ELR (cell line): ENCODE measurements at regions not wholly inside any gene's neighbourhood (a gene's known extent, or its start where the extent isn't known, plus 50 kb on each side); places are given as distances from the start of the nearest gene placed in this dataset.
"Not testable (repeated sequence)": the region's sequence is repeated elsewhere in the genome, so short reads cannot be mapped to it uniquely, and the experiment has no call there.

ENCODE experiments used
- DNase-seq: peaks from one replicate; pipeline ENCODE4 v3.0.0-alpha.2; 2015; ENCODE audit warnings: low read depth

DNA sequence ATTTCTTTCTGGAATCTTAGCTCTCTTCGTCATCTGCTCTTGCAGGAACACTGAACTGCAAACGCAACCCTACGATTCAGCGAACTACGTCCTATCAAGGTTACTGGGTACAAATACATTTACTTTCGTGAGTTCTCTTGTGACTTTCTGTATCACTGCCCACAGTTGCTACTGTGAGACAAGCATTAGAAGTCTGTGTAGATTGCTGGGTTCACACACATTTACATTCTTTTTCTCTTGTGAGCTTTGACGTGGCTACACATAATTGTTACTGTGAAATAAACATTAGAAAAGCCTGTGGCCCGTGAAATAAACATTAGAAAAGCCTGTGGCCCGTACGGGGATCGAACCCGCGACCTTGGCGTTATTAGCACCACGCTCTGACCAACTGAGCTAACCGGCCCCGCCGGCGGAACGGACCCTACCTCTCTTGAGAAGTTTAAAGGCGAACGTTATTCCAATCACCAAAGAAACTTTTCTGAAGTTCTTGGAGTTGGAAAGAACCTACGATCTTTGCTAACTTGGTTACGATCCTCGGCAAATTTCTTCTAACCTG is 61.2 kb upstream of the ZNF322 start:
- not testable (repeated sequence) for DNase-seq

DNA sequence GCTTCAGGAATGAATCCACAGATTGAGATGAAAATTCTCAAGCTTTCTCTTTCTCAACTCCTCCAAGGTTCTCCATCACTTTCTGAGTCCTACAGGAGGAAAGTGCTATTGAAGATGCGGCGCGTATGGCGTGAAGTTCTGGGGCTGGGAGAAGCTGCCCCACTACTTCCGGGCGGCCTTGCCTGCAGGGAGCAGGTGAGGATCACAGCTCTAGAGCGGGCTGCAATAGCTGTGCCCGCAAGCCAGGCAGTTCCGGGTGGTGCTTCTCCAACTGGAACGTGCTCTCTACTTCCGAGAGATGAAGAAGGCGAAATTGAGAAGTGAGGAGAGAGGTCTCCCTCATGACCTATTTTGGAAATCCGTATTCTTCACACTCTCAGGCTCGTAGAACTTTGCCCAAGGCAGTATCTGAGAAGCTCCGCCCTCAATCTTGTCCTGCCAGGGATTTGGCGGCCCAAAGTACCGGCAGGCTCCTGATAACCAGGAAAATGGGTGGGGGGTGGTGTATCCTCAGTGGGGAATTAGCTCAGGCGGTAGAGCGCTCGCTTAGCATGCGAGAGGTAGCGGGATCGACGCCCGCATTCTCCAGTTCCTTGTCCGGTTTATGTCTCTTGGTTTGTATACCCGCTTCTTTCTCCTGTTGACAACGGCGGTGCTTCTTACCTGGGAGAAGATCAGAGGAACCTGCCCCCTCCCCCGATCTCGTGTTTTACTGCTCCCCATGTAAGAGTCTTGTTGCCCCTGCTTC is 70.6 kb upstream of the ZNF322 start:
- DNase-seq, result not testable (repeated sequence)

DNA sequence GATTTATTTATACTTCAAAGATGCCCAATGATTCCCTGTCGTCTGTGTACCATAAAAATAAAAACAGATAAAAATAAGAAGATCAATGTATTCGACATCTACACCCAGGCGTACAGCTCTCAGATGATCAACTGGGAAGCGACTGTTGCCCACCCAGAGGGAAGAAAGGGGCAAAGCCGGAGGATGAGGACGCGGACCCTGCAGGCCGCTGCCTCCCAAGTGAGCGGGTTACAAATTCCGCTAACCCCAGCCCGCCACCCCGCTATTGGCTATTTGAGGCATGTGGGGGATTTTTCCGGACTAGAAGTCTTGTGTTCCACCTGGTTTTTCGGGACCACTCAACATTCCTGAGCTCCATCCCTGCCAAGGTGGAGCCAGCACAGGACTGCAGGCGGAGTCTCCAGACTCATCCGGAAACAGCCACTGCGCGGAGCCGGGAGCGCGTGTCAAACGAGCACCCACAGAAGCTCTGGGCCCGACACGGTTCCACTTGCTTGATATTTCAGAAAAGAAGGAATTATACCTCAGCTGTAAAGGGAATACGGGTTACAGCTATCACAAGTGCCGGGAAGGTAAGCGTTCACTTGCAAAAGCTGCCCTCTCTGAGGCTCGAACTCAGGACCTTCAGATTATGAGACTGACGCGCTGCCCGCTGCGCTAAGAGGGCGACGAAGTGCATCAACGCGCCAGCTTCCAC is 75.4 kb upstream of the ZNF322 start:
- DNase-seq, result not testable (repeated sequence)

DNA sequence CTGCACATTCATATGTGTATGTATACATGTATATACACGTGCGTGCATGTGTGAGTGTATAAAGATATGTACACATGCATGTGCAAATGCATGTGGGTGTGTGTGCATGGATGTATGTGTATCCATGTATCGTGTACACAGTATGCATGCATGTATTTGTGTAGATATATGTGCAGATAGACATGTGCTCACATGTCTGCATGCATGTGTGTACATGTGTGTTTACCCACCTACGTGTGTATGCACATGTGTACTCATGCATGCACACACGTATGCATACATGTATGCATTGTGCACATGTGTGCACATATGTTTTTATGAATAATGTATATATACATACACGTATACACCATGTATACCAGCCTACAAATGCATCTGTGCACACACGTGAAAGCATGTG is 80.3 kb upstream of the ZNF322 start:
- DNase-seq, result no peak

DNA sequence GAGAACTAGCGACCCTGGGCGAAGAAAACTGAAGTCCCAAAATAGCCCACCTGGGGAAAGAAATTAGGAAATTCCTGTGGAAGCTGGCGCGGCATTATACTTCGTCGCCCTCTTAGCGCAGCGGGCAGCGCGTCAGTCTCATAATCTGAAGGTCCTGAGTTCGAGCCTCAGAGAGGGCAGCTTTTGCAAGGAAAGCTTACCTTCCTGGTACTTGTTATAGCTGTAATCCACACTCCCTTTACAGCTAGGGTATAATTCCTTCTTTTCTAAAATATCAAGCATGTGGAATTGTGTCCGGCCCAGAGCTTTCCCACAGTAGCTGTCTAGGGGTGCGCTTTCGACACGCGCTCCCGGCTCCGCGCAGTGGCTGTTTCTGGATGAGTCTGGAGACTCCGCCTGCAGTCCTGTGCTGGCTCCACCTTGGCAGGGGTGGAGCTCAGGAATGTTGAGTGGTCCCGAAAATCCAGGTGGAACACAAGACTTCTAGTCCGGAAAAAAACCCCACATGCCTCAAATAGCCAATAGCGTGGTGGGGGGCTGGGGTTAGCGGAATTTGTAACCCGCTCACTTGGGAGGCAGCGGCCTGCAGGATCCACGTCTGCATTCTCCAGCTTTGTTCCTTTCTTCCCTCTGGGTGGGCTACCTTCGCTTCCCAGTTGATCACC is 83.7 kb upstream of the ZNF322 start:
- DNase-seq, result peak; percentile 85

DNA sequence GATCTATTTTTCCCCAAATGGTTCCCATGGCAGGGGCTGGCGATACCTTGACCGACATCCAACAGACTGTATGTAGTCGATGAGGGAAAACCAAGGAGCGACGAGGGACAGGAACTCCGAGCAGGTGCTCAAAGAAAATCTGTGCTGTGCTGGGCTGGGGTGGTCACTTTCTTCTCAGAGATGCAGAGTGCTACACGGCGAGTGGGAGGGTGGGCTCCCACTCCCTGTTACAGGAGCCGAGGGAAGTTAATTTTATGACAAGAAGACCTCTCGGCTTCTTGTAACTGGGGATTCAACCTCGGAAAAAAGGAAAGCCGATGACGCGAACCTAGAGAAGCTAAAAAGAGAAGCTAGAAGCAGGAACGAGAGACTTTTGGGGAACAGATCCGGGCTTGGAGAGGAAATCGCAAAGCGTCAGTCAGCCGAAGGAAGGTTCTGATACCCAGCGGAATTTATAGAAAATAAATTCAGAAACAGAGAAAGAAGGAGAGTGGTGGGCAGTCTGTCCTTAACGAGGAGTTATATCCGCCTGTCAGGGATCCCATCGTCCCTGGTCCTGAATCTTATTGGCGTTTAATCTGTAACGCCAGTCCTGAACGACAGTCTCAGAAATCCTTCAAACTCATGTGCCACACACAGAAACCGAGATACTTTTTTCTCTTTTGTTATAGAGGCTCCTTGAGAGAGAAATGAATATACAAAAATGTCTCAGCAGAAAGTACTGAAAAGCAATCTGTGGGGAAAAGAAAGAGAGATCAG is 84.6 kb upstream of the ZNF322 start:
- DNase-seq, result no peak

DNA sequence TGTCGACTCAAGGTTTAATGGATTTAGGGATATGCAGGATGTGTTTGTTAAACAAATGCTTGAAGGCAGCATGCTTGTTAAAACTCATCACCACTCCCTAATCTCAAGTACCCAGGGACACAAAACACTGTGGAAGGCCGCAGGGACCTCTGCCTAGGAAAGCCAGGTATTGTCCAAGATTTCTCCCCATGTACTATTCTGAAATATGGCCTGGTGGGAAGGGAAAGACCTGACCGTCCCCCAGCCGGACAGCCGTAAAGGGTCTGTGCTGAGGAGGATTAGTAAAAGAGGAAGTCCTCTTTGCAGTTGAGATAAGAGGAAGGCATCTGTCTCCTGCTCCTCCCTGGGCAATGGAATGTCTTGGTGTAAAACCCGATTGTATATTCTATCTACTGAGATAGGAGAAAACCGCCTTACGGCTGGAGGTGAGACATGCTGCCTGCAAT is 85.3 kb upstream of the ZNF322 start:
- not testable (repeated sequence) for DNase-seq

DNA sequence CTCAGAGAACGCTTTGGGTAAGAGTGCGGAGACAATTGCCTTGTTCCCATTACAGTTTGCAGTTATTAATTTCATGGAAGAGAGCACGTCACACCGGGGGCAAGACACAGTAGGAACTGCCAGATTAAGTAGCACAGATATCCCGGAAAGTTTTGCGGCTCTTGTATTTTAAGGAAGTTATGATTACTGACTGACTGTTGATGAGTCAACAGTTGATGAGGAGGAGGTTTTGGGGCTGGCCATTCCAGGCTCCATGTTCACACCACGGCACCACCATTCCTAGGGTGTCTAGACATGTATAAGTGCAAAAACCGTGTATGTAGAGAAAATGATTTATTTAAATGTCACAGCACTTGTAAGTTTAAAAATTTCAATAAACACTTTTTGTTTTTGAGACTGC is 86.4 kb upstream of the ZNF322 start:
- not testable (repeated sequence) for DNase-seq

DNA sequence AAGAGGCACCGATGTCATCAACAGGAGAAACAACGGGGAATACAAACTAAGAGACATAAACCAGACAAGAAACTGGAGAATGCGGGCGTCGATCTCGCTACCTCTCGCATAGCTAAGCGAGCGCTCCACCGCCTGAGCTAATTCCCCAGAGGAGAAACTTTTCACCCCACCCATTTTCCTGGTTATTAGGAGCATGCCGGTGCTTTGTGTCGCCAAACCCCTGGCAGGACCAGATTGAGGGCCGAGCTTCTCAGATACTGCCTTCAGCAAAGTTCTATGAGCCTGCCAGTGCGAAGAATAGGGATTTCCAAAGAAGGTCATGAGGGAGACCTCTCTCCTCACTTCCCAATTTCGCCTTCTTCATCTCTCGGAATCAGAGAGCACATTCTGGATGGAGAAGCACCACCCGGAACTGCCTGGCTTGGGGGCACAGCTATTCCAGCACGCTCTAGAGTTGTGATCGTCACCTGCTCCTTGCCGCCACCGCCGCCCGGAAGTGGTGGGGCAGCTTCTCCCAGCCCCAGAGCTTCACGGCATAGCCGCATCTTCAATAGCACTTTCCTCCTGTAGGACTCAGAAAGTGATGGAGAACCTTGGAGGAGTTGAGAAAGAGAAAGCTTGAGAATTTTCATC is 89.7 kb upstream of the ZNF322 start:
- not testable (repeated sequence) for DNase-seq

DNA sequence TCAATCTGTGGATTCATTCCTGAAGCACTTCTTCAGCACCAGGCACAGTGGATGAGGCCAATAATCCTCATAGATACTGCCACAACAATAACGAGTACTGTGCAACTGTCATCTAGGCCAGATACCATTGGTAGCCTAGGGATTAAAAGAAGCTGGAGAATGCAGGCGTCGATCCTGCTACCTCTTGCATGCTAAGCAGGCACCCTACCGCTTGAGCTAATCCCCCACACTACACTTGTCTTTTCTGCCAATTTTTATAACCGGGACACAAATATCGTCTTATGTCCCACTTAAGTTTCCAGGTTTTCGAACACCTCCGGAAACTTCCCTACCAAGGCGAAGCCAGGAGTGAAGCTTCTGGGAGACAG is 90.2 kb upstream of the ZNF322 start:
- DNase-seq, result not testable (repeated sequence)

DNA sequence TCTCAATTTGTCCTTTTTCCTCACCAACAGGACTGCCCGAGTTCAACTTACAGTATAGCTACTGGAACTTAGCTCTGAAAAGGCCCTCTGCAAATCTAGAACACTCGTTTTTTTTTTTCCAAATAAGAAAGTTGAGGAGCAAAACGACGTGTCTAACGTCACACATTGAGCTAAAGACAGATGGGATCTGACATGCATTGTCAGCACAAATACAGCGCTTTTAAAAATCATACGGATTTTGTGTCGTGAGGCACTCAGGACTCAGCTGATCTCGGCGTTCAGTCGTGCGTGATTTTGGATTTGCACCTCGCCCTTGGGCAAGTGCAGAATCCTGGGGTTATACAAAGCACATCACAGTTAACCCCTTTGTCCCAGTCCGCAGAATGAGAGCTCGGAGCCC is 94.7 kb upstream of the ZNF322 start:
- no peak for DNase-seq

DNA sequence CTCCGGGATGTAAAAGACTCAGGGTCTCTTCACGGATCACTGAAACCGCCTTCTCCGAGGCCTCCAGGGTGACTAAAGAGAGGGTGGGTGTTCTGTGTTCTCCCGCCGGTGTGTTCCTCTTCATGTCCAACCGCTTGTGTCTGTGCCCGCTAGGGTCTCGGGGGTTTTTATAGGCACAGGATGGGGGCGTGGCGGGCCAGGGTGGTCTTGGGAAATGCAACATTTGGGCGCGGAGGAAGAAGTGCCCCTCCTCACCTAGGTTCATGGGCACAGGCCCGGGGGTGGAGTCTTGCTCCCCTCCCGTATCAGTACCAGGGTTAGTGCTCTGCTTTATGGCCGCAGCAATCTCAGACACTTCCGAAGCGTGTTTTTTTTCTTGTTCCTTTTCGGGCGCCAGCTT is 95.3 kb upstream of the ZNF322 start:
- DNase-seq, result not testable (repeated sequence)

DNA sequence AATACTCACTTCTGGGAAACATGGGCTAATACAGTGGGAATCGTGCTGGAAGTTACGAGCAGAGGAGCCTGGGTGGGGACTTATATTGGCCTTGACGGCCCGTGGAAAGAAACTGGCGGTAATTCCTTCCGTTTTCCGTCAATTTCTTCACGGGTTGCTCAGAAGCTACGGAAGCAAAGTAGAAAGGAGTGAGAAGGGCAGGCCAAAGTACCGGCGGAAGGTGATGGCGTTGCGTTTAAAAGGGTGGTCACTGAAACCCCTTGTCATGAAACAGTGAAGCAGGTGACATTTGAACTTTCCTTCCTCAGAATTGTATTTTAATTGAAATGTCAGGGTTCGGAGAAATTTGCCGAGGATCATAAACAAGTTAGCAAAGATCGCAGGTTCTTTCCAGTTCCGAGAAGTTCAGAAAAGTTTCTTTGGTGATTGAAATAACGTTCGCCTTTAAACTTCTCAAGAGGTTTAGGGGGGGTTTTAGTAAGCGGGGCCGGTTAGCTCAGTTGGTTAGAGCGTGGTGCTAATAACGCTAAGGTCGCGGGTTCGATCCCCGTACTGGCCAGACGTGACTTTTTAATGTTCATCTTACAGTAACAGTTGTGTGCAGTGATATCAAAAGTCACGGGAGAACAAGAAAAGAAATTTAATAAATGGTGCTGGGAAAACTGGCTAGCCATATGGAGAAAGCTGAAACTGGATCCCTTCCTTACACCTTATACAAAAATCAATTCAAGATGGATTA is 96.7 kb upstream of the ZNF322 start:
- DNase-seq, result peak; percentile 73

DNA sequence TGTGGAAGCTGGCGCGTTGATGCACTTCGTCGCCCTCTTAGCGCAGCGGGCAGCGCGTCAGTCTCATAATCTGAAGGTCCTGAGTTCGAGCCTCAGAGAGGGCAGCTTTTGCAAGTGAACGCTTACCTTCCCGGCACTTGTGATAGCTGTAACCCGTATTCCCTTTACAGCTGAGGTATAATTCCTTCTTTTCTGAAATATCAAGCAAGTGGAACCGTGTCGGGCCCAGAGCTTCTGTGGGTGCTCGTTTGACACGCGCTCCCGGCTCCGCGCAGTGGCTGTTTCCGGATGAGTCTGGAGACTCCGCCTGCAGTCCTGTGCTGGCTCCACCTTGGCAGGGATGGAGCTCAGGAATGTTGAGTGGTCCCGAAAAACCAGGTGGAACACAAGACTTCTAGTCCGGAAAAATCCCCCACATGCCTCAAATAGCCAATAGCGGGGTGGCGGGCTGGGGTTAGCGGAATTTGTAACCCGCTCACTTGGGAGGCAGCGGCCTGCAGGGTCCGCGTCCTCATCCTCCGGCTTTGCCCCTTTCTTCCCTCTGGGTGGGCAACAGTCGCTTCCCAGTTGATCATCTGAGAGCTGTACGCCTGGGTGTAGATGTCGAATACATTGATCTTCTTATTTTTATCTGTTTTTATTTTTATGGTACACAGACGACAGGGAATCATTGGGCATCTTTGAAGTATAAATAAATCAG is 106.8 kb upstream of the ZNF322 start:
- not testable (repeated sequence) for DNase-seq

DNA sequence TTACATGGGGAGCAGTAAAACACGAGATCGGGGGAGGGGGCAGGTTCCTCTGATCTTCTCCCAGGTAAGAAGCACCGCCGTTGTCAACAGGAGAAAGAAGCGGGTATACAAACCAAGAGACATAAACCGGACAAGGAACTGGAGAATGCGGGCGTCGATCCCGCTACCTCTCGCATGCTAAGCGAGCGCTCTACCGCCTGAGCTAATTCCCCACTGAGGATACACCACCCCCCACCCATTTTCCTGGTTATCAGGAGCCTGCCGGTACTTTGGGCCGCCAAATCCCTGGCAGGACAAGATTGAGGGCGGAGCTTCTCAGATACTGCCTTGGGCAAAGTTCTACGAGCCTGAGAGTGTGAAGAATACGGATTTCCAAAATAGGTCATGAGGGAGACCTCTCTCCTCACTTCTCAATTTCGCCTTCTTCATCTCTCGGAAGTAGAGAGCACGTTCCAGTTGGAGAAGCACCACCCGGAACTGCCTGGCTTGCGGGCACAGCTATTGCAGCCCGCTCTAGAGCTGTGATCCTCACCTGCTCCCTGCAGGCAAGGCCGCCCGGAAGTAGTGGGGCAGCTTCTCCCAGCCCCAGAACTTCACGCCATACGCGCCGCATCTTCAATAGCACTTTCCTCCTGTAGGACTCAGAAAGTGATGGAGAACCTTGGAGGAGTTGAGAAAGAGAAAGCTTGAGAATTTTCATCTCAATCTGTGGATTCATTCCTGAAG is 111.6 kb upstream of the ZNF322 start:
- DNase-seq, result not testable (repeated sequence)

DNA sequence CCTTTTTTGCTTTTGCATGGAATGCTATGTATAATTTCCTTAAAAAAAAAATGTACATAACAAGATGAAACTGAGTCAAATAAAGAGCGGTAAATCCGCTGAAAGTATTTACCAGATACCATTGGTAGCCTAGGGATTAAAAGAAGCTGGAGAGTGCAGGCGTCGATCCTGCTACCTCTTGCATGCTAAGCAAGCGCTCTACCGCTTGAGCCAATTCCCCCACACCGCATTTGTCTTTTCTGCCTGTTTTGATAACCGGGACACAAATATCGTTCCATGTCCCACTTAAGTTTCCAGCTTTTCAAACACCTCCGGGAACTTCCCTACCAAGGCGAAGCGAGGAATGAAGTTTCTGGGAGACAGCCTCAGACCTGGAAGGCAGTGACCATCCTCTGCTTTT is 113.9 kb upstream of the ZNF322 start:
- DNase-seq, result not testable (repeated sequence)

DNA sequence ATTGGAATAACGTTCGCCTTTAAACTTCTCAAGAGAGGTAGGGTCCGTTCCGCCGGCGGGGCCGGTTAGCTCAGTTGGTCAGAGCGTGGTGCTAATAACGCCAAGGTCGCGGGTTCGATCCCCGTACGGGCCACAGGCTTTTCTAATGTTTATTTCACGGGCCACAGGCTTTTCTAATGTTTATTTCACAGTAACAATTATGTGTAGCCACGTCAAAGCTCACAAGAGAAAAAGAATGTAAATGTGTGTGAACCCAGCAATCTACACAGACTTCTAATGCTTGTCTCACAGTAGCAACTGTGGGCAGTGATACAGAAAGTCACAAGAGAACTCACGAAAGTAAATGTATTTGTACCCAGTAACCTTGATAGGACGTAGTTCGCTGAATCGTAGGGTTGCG is 121.0 kb upstream of the ZNF322 start:
- not testable (repeated sequence) for DNase-seq

DNA sequence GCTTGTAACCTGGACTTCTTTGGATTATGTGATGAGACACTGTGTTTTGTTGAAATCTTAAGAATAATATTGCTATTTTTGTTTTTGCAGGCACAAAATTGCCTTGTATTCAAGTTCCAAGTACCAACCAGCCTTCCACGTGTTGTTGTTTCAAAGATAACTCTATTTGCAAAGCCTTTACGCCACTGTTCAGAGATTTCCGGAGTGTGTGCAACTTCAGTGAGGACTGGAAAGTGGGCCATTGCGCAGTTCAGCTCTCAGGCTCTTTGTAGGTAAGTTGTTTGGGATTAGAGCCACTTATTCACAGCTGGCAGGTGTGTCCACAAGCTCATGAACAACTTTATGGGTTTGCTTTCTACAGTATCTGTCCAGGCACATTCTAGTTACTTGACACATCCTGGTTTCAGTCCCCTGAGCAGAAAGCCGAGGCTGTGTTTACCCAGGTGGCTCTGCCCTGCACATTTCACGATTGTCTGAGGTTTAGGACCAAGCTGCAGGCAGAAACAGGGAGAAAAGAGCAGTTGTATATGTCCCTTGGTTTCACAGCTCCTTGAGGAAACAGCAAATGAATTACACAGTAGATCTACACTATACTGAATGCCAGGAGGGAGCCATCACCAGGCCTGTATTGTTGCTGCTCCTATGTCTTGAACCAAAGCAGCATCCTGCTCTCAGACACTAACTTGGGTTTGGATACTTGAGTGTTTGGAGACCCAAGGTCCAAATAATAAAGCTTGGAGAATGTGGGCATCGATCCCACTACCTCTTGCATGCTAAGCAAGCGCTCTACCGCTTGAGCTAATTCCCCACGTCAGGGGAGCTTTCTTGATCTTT is 136.1 kb upstream of the ZNF322 start:
- not testable (repeated sequence) for DNase-seq
